ENCODE measurements at regions not wholly inside any gene's neighbourhood (a gene's known extent, or its start where the extent isn't known, plus 50 kb on each side); places are given as distances from the start of the nearest gene placed in this dataset.

GRCh38 chr18:34976123-34976522, 65.1 kb upstream of the MAPRE2 start (continued):
- TF ChIP-seq CEBPZ (IDR thresholded peaks at IDR 0.05; ENCODE audit: low read depth, low read length) (no peak), GATAD2B (conservative IDR thresholded peaks at IDR 0.05; ENCODE audit: low read depth) (no peak), MYB (IDR thresholded peaks at IDR 0.05; ENCODE audit: borderline replicate concordance, low read depth, low read length) (no peak), ZBTB11 (CRISPR knock-in tag; IDR thresholded peaks at IDR 0.05) (no peak), SKIL (IDR thresholded peaks at IDR 0.05; ENCODE audit: low read depth, poor library complexity, severe bottlenecking) (no peak), IKZF1 (conservative IDR thresholded peaks at IDR 0.05) (no peak)
